ENCODE measurements at regions not wholly inside any gene's neighbourhood (a gene's known extent, or its start where the extent isn't known, plus 50 kb on each side); places are given as distances from the start of the nearest gene placed in this dataset.

GRCh38 chr1:196030455-196030854, 577.8 kb downstream of the KCNT2 start:
- intact Hi-C loops (cut with micrococcal nuclease) = no loop called here
- no peaks in the 10 kb centered on the region for H3K36me3 ChIP-seq (ENCODE audit: control insufficient read depth in 1 of 2, insufficient read depth in 2 of 2, low read length in 2 of 2)
- H3K9me2 ChIP-seq (ENCODE audit: insufficient read depth) = no peaks in the 10 kb centered on the region
- CTCF ChIA-PET = no interaction called here
- RAD21 ChIA-PET (ENCODE audit: low non-redundant PET in 1 of 2, low total read pairs in 2 of 2, uncharacterized antibody in 2 of 2, unreplicated experiment in 2 of 2) = no interaction called here
- H3K4me1 ChIP-seq (ENCODE audit: control insufficient read depth in 1 of 2, insufficient read depth in 2 of 2, low read length in 2 of 2) = no peaks in the 10 kb centered on the region
- TF ChIP-seq SIN3A (IDR thresholded peaks at IDR 0.05; ENCODE audit: low read depth) (no peak), SRF (IDR thresholded peaks at IDR 0.05; ENCODE audit: low read depth) (no peak), SP1 (IDR thresholded peaks at IDR 0.05; ENCODE audit: low read depth) (no peak), POLR2A (IDR thresholded peaks at IDR 0.05; ENCODE audit: borderline replicate concordance, extremely low read depth, insufficient read depth, insufficient read length) (no peak), ELF1 (IDR thresholded peaks at IDR 0.05; ENCODE audit: borderline replicate concordance, low read depth) (no peak), RAD21 (IDR thresholded peaks at IDR 0.05; ENCODE audit: low read depth) (no peak), ZFX (IDR thresholded peaks at IDR 0.05) (no peak)
- TF ChIP-seq, protein P1, sequence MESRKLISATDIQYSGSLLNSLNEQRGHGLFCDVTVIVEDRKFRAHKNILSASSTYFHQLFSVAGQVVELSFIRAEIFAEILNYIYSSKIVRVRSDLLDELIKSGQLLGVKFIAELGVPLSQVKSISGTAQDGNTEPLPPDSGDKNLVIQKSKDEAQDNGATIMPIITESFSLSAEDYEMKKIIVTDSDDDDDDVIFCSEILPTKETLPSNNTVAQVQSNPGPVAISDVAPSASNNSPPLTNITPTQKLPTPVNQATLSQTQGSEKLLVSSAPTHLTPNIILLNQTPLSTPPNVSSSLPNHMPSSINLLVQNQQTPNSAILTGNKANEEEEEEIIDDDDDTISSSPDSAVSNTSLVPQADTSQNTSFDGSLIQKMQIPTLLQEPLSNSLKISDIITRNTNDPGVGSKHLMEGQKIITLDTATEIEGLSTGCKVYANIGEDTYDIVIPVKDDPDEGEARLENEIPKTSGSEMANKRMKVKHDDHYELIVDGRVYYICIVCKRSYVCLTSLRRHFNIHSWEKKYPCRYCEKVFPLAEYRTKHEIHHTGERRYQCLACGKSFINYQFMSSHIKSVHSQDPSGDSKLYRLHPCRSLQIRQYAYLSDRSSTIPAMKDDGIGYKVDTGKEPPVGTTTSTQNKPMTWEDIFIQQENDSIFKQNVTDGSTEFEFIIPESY (IDR thresholded peaks at IDR 0.05; ENCODE audit: extremely low read depth, insufficient replicate concordance, low read length) = no peak
- DNase-seq (ENCODE audit: low read depth, low spot score) = no peak
- no peak overlapping the region for H3K4me2 ChIP-seq (ENCODE audit: low read length)
- POLR2A ChIA-PET = no interaction called here
- H3K27me3 ChIP-seq (ENCODE audit: insufficient read depth, low read length) = no peaks in the 10 kb centered on the region
- H3K79me2 ChIP-seq (ENCODE audit: insufficient read depth, low read length) = no peaks in the 10 kb centered on the region
- BruUV-seq (replicated peaks) = no TSS peak
- no peaks in the 10 kb centered on the region for H4K20me1 ChIP-seq (ENCODE audit: insufficient read depth)
- H3K9ac ChIP-seq (ENCODE audit: low read length) = no peak overlapping the region
- ATAC-seq = no peak
- no peak overlapping the region for H2AFZ ChIP-seq (ENCODE audit: low read depth, low read length, poor library complexity, severe bottlenecking)
- H3K27ac ChIP-seq (ENCODE audit: low read depth, low read length) = no peak overlapping the region
- H3K4me3 ChIP-seq (replicated peaks in 1 of 2; ENCODE audit: low read depth in 1 of 2, low read length in 2 of 2) = no peak overlapping the region
- no peaks in the 10 kb centered on the region for H3K9me3 ChIP-seq (ENCODE audit: control insufficient read depth in 1 of 2, insufficient read depth in 1 of 2, low read depth in 1 of 2, low read length in 2 of 2)

GRCh38 chr1:196029410-196029809, 578.8 kb downstream of the KCNT2 start:
- no peaks in the 10 kb centered on the region for H3K79me2 ChIP-seq (ENCODE audit: insufficient read depth, low read length)
- H3K4me3 ChIP-seq (replicated peaks in 1 of 2; ENCODE audit: low read depth in 1 of 2, low read length in 2 of 2) = no peak overlapping the region
- intact Hi-C loops (cut with micrococcal nuclease) = no loop called here
- H3K9ac ChIP-seq (ENCODE audit: low read length) = no peak overlapping the region
- H3K27me3 ChIP-seq (ENCODE audit: insufficient read depth, low read length) = no peaks in the 10 kb centered on the region
- TF ChIP-seq POLR2AphosphoS5 (IDR thresholded peaks at IDR 0.05; ENCODE audit: low read depth, low read length) (no peak), FOSL1 (IDR thresholded peaks at IDR 0.05; ENCODE audit: low read depth) (no peak), SIN3A (IDR thresholded peaks at IDR 0.05; ENCODE audit: low read depth) (no peak), RAD21 (IDR thresholded peaks at IDR 0.05; ENCODE audit: low read depth) (peak; percentile 37), TCF7L2 (IDR thresholded peaks at IDR 0.05; ENCODE audit: borderline replicate concordance, extremely low read depth, insufficient read depth, insufficient read length) (no peak), CEBPB (IDR thresholded peaks at IDR 0.05; ENCODE audit: low read depth) (no peak)
- TF ChIP-seq, protein P2, sequence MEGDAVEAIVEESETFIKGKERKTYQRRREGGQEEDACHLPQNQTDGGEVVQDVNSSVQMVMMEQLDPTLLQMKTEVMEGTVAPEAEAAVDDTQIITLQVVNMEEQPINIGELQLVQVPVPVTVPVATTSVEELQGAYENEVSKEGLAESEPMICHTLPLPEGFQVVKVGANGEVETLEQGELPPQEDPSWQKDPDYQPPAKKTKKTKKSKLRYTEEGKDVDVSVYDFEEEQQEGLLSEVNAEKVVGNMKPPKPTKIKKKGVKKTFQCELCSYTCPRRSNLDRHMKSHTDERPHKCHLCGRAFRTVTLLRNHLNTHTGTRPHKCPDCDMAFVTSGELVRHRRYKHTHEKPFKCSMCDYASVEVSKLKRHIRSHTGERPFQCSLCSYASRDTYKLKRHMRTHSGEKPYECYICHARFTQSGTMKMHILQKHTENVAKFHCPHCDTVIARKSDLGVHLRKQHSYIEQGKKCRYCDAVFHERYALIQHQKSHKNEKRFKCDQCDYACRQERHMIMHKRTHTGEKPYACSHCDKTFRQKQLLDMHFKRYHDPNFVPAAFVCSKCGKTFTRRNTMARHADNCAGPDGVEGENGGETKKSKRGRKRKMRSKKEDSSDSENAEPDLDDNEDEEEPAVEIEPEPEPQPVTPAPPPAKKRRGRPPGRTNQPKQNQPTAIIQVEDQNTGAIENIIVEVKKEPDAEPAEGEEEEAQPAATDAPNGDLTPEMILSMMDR (IDR thresholded peaks at IDR 0.05 in 2 of 3, conservative IDR thresholded peaks at IDR 0.05 in 1 of 3; ENCODE audit: borderline replicate concordance in 1 of 3, insufficient read depth in 1 of 3, low read depth in 2 of 3, low read length in 2 of 3) = 0 out of 6 replicates have a peak, but pooled peaks of 2 of the 3 experiments have one; percentile 4 to 26
- BruUV-seq (replicated peaks) = no TSS peak
- no peaks in the 10 kb centered on the region for H3K36me3 ChIP-seq (ENCODE audit: control insufficient read depth in 1 of 2, insufficient read depth in 2 of 2, low read length in 2 of 2)
- H3K9me3 ChIP-seq (ENCODE audit: control insufficient read depth in 1 of 2, insufficient read depth in 1 of 2, low read depth in 1 of 2, low read length in 2 of 2) = no peaks in the 10 kb centered on the region
- H3K4me2 ChIP-seq (ENCODE audit: low read length) = no peak overlapping the region
- H3K4me1 ChIP-seq (ENCODE audit: control insufficient read depth in 1 of 2, insufficient read depth in 2 of 2, low read length in 2 of 2) = no peaks in the 10 kb centered on the region
- ATAC-seq = no peak
- no peak overlapping the region for H2AFZ ChIP-seq (ENCODE audit: low read depth, low read length, poor library complexity, severe bottlenecking)
- ChIA-PET POLR2A (no interaction called here), RAD21 (ENCODE audit: low non-redundant PET in 1 of 2, low total read pairs in 2 of 2, uncharacterized antibody in 2 of 2, unreplicated experiment in 2 of 2) (no interaction called here), CTCF (interaction anchor here (0.9 to 1.1 kb wide), 3 partner anchors 8 to 133 kb away, joined by 3 to 4 read pairs (median 4); no protein-coding TSS in a partner anchor)
- no peaks in the 10 kb centered on the region for H3K9me2 ChIP-seq (ENCODE audit: insufficient read depth)
- no peak for DNase-seq (ENCODE audit: low read depth, low spot score)
- H4K20me1 ChIP-seq (ENCODE audit: insufficient read depth) = no peaks in the 10 kb centered on the region
- H3K27ac ChIP-seq (ENCODE audit: low read depth, low read length) = no peak overlapping the region

Data from HCT116 (cell line).